LoVo (cell line): ENCODE measurements at regions not wholly inside any gene's neighbourhood (a gene's known extent, or its start where the extent isn't known, plus 50 kb on each side); places are given as distances from the start of the nearest gene placed in this dataset.
A peak's percentile ranks its signal among the peaks of the same experiment; 100 is the strongest.

ENCODE experiments used
- DNase-seq: peaks from one replicate; pipeline ENCODE4 v3.0.0-alpha.2; 2016; ENCODE audit warnings: low spot score

GRCh38 chr11:23954730-23955129 lies 542.1 kb upstream of the LUZP2 start:
- no peak for DNase-seq

GRCh38 chr11:23956586-23956985 lies 540.3 kb upstream of the LUZP2 start:
- no peak for DNase-seq

GRCh38 chr11:23957314-23957713 lies 539.5 kb upstream of the LUZP2 start:
- DNase-seq, result no peak

GRCh38 chr11:23959462-23959861 lies 537.4 kb upstream of the LUZP2 start:
- DNase-seq, result no peak

GRCh38 chr11:23961503-23962338 lies 535.1 kb upstream of the LUZP2 start:
- no peak for DNase-seq

GRCh38 chr11:23973244-23973643 lies 523.6 kb upstream of the LUZP2 start:
- DNase-seq, result no peak

- no peak for DNase-seq
These were observed 522.8 kb upstream of the LUZP2 start for GRCh38 chr11:23974051-23974450.

- no peak for DNase-seq
These were observed 522.3 kb upstream of the LUZP2 start for GRCh38 chr11:23974601-23975000.

GRCh38 chr11:23976426-23976825 lies 520.4 kb upstream of the LUZP2 start:
- DNase-seq, result no peak

- DNase-seq, result no peak
These were observed 520.0 kb upstream of the LUZP2 start for GRCh38 chr11:23976841-23977271.

- DNase-seq, result no peak
These were observed 508.4 kb upstream of the LUZP2 start for GRCh38 chr11:23988381-23989006.

GRCh38 chr11:23990346-23991164 lies 506.3 kb upstream of the LUZP2 start:
- no peak for DNase-seq

- no peak for DNase-seq
These were observed 505.7 kb upstream of the LUZP2 start for GRCh38 chr11:23991165-23991539.

GRCh38 chr11:23995891-23996290 lies 501.0 kb upstream of the LUZP2 start:
- DNase-seq, result peak; percentile 12

- DNase-seq, result no peak
These were observed 499.5 kb upstream of the LUZP2 start for GRCh38 chr11:23997356-23997755.

- no peak for DNase-seq
These were observed 491.5 kb upstream of the LUZP2 start for GRCh38 chr11:24005202-24005876.

GRCh38 chr11:24043842-24044241 lies 453.0 kb upstream of the LUZP2 start:
- no peak for DNase-seq

- no peak for DNase-seq
These were observed 450.1 kb upstream of the LUZP2 start for GRCh38 chr11:24046731-24047130.

- DNase-seq, result no peak
These were observed 440.8 kb upstream of the LUZP2 start for GRCh38 chr11:24056051-24056450.

- no peak for DNase-seq
These were observed 436.7 kb upstream of the LUZP2 start for GRCh38 chr11:24060125-24060524.

GRCh38 chr11:24064309-24064903 lies 432.4 kb upstream of the LUZP2 start:
- DNase-seq, result no peak

- no peak for DNase-seq
These were observed 428.7 kb upstream of the LUZP2 start for GRCh38 chr11:24068197-24068596.
